Vagina (tissue), 2 donors: ENCODE measurements at regions not wholly inside any gene's neighbourhood (a gene's known extent, or its start where the extent isn't known, plus 50 kb on each side); places are given as distances from the start of the nearest gene placed in this dataset.

Experiments
- CTCF ChIP-seq, 3 experiments: fragments of 450-650 bp in 2 of 3; fragments of 200-600 bp in 1 of 3; sonication (generic) in 1 of 3; IDR thresholded peaks; one replicate each; pipeline ENCODE4 v1.5.1; 2017 to 2019; ENCODE audit warnings: antibody characterized with exemption in 3 of 3, mild to moderate bottlenecking in 2 of 3, moderate library complexity in 2 of 3
- POLR2A ChIP-seq, 2 donors: fragments of 450-650 bp; IDR thresholded peaks; one replicate each; pipeline ENCODE4 v1.6.1; 2017; ENCODE audit warnings: antibody characterized with exemption in 2 of 2, mild to moderate bottlenecking in 2 of 2, moderate library complexity in 2 of 2
- POLR2AphosphoS5 ChIP-seq, 2 donors: sonication (generic); formaldehyde crosslinking; IDR thresholded peaks; one replicate each; pipeline ENCODE4 v1.9.0; 2017; ENCODE audit warnings: antibody characterized with exemption in 2 of 2, mild to moderate bottlenecking in 2 of 2, low read depth in 1 of 2; ENCODE audit not compliant: insufficient read depth in 1 of 2

GRCh38 chr12:24048446-24048845 lies 99.0 kb upstream of the SOX5 start:
- TF ChIP-seq POLR2A (IDR thresholded peaks at IDR 0.05): no peak
- no peak for TF ChIP-seq CTCF (IDR thresholded peaks at IDR 0.05)
- TF ChIP-seq POLR2AphosphoS5 (IDR thresholded peaks at IDR 0.05; ENCODE audit: insufficient read depth in 1 of 2, low read depth in 1 of 2): no peak
